HL-60 (cell line): ENCODE measurements at regions not wholly inside any gene's neighbourhood (a gene's known extent, or its start where the extent isn't known, plus 50 kb on each side); places are given as distances from the start of the nearest gene placed in this dataset.

ENCODE experiments used
- DNase-seq, 2 experiments: peaks; one replicate each; pipeline ENCODE4 v3.0.0-alpha.2; 2010 to 2020; ENCODE audit warnings: low read depth in 1 of 2, low spot score in 1 of 2
- H3K27ac ChIP-seq: fragments of 250-450 bp; sonication (Bioruptor Pico); replicated peaks from 2 replicates; pipeline ENCODE4 v1.5.1; 2020; ENCODE audit warnings: mild to moderate bottlenecking, moderate library complexity
- H3K27me3 ChIP-seq: fragments of 250-450 bp; sonication (Bioruptor Pico); 2 replicates; pipeline ENCODE4 v1.5.1; 2021; ENCODE audit warnings: mild to moderate bottlenecking, moderate library complexity; ENCODE audit not compliant: insufficient read depth, poor library complexity, severe bottlenecking
- H3K4me3 ChIP-seq: replicated peaks from 2 replicates; pipeline ENCODE4 v1.5.1; 2011; ENCODE audit warnings: mild to moderate bottlenecking, control low read depth, low read length; ENCODE audit not compliant: insufficient read depth
- GABPA ChIP-seq: IDR thresholded peaks from 2 replicates; pipeline ENCODE4 v1.6.1; 2012; ENCODE audit warnings: low read depth
- POLR2AphosphoS5 ChIP-seq: IDR thresholded peaks from 2 replicates; pipeline ENCODE4 v1.6.1; 2012; ENCODE audit warnings: low read depth
- SPI1 ChIP-seq: IDR thresholded peaks from 2 replicates; pipeline ENCODE4 v1.6.1; 2012; ENCODE audit warnings: low read depth, mild to moderate bottlenecking, borderline replicate concordance
- TF ChIP-seq, protein P1 (sequence below): IDR thresholded peaks from one replicate; pipeline ENCODE4 v1.5.1; 2011; ENCODE audit warnings: low read length, control low read depth, inconsistent platforms; ENCODE audit not compliant: insufficient read depth
- TF ChIP-seq, protein P2 (sequence below): IDR thresholded peaks from 2 replicates; pipeline ENCODE4 v1.6.1; 2012; ENCODE audit warnings: low read depth; ENCODE audit not compliant: insufficient replicate concordance

DNA sequence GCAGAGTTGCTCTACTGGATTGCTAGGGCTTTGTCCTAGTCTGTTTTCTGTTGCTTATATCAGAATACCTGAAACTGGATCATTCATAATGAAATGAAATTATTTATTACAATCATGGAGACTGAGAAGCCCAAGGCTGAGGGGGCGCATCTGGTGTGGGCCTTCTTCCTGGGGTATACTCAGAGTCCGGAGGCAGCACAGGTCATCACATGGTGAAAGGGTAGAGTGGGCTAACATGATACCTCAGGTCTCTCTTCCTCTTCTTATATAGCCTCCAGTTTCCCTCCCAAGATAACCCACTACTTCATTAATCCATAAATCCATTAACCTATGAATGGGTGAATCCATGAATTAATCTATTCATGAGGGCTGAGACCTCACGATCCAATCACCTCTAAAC is 667.6 kb upstream of the NCAM2 start:
- DNase-seq, result no peak
- TF ChIP-seq, protein P1, sequence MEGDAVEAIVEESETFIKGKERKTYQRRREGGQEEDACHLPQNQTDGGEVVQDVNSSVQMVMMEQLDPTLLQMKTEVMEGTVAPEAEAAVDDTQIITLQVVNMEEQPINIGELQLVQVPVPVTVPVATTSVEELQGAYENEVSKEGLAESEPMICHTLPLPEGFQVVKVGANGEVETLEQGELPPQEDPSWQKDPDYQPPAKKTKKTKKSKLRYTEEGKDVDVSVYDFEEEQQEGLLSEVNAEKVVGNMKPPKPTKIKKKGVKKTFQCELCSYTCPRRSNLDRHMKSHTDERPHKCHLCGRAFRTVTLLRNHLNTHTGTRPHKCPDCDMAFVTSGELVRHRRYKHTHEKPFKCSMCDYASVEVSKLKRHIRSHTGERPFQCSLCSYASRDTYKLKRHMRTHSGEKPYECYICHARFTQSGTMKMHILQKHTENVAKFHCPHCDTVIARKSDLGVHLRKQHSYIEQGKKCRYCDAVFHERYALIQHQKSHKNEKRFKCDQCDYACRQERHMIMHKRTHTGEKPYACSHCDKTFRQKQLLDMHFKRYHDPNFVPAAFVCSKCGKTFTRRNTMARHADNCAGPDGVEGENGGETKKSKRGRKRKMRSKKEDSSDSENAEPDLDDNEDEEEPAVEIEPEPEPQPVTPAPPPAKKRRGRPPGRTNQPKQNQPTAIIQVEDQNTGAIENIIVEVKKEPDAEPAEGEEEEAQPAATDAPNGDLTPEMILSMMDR, result no peak
- H3K4me3 ChIP-seq, result no peak overlapping the region
- H3K27ac ChIP-seq, result no peak overlapping the region
- H3K27me3 ChIP-seq, result no peaks in the 10 kb centered on the region

DNA sequence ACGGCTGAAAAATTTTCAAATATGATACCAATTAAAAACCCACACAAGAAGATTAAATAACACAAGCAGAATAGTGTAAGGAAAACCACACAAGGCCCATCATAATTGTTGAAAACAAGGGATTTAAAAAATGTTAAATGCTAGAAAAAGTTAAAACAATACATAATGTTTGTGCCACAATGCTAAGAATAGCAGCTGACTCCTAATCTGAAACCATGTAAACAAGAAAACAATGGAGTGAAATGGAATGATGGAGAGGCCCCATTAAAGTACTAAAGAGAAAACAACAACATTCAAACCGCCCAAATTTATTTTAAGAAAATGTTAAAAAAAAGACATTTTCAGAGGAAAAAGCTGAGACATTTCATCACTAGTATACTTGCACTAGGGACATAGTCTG is 663.6 kb upstream of the NCAM2 start:
- TF ChIP-seq, protein P1, result no peak
- TF ChIP-seq SPI1, result no peak
- TF ChIP-seq, protein P2, sequence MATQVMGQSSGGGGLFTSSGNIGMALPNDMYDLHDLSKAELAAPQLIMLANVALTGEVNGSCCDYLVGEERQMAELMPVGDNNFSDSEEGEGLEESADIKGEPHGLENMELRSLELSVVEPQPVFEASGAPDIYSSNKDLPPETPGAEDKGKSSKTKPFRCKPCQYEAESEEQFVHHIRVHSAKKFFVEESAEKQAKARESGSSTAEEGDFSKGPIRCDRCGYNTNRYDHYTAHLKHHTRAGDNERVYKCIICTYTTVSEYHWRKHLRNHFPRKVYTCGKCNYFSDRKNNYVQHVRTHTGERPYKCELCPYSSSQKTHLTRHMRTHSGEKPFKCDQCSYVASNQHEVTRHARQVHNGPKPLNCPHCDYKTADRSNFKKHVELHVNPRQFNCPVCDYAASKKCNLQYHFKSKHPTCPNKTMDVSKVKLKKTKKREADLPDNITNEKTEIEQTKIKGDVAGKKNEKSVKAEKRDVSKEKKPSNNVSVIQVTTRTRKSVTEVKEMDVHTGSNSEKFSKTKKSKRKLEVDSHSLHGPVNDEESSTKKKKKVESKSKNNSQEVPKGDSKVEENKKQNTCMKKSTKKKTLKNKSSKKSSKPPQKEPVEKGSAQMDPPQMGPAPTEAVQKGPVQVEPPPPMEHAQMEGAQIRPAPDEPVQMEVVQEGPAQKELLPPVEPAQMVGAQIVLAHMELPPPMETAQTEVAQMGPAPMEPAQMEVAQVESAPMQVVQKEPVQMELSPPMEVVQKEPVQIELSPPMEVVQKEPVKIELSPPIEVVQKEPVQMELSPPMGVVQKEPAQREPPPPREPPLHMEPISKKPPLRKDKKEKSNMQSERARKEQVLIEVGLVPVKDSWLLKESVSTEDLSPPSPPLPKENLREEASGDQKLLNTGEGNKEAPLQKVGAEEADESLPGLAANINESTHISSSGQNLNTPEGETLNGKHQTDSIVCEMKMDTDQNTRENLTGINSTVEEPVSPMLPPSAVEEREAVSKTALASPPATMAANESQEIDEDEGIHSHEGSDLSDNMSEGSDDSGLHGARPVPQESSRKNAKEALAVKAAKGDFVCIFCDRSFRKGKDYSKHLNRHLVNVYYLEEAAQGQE, result no peak
- TF ChIP-seq POLR2AphosphoS5, result no peak
- no peak for TF ChIP-seq GABPA
- Histone ChIP-seq H3K27me3 (no peaks in the 10 kb centered on the region), H3K4me3 (no peak overlapping the region), H3K27ac (no peak overlapping the region)
- no peak for DNase-seq

DNA sequence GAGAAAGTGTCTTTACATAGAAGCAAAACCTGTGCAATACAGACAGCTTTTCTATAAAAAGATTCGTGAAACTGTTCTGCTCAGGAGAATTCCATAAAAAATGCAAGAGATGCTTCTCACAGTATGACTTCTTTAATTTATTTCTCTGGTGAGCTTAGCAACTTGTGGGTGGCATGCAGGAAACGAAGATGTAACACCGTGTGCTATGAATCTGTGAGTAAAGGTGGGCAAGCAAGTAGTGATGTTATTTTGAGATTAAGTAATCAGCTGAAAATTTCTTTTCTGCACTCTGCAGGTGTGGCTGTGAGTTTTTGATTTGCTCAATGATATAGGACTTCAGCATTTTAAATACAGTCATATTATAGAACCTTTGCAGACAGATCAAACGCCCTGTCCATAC is 656.8 kb upstream of the NCAM2 start:
- Histone ChIP-seq H3K27ac (no peak overlapping the region), H3K4me3 (no peak overlapping the region), H3K27me3 (no peaks in the 10 kb centered on the region)
- DNase-seq, result no peak
- no peak for TF ChIP-seq POLR2AphosphoS5
- TF ChIP-seq, protein P1, result no peak
- TF ChIP-seq GABPA, result no peak

DNA sequence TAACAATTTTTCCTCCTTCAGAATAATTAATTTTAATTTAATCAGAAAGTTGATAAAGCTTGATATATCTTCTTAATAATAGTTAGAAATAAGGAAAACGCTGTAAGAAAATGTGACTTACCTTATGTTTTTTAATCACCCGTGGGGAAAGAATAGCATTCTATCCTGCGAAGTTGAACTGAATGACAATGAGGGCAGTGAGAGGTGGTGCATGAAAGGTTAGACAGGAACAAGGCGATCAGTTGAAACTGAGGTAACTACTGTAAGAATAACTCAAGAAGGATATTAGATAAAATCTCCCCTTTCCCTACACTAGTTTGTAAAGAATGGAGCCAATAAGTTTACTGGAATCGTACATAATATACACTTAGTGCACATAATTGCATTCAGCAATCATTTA is 655.0 kb upstream of the NCAM2 start:
- Histone ChIP-seq H3K27me3 (no peaks in the 10 kb centered on the region), H3K27ac (no peak overlapping the region), H3K4me3 (no peak overlapping the region)
- no peak for DNase-seq
- no peak for TF ChIP-seq GABPA
- TF ChIP-seq POLR2AphosphoS5, result no peak
- no peak for TF ChIP-seq SPI1

GRCh38 chr21:20351138-20351537 is 647.1 kb upstream of the NCAM2 start:
- no peak overlapping the region for H3K4me3 ChIP-seq
- H3K27me3 ChIP-seq, result no peaks in the 10 kb centered on the region
- TF ChIP-seq GABPA, result no peak
- TF ChIP-seq, protein P1, result no peak
- TF ChIP-seq SPI1, result no peak
- TF ChIP-seq, protein P2, result no peak
- TF ChIP-seq POLR2AphosphoS5, result no peak
- H3K27ac ChIP-seq, result no peak overlapping the region
- DNase-seq, result no peak
